ENCODE measurements at regions not wholly inside any gene's neighbourhood (a gene's known extent, or its start where the extent isn't known, plus 50 kb on each side); places are given as distances from the start of the nearest gene placed in this dataset.
A peak's percentile ranks its signal among the peaks of the same experiment; 100 is the strongest.
"Not testable (repeated sequence)": the region's sequence is repeated elsewhere in the genome, so short reads cannot be mapped to it uniquely, and the experiment has no call there.

GRCh38 chr12:13437541-13437940 is 241.0 kb downstream of the EMP1 start:
- no peak for DNase-seq

GRCh38 chr12:13436696-13437391 is 240.3 kb downstream of the EMP1 start:
- DNase-seq = no peak

GRCh38 chr12:13436182-13436581 is 239.7 kb downstream of the EMP1 start:
- DNase-seq = peak; percentile 14

GRCh38 chr12:13435235-13435933 is 238.9 kb downstream of the EMP1 start:
- DNase-seq = no peak

GRCh38 chr12:13433768-13434167 is 237.2 kb downstream of the EMP1 start:
- no peak for DNase-seq

- DNase-seq = no peak
Observed at GRCh38 chr12:13431041-13431440, 234.5 kb downstream of the EMP1 start.

GRCh38 chr12:13428538-13429265 is 232.2 kb downstream of the EMP1 start:
- peak; percentile 70 for DNase-seq

- DNase-seq = no peak
Observed at GRCh38 chr12:13425766-13426165, 229.2 kb downstream of the EMP1 start.

GRCh38 chr12:13422291-13422690 is 225.8 kb downstream of the EMP1 start:
- no peak for DNase-seq

- no peak for DNase-seq
Observed at GRCh38 chr12:13417516-13417915, 221.0 kb downstream of the EMP1 start.

GRCh38 chr12:13411287-13411686 is 214.8 kb downstream of the EMP1 start:
- DNase-seq = no peak

- DNase-seq = no peak
Observed at GRCh38 chr12:13405961-13406703, 209.6 kb downstream of the EMP1 start.

GRCh38 chr12:13404631-13405473 is 208.3 kb downstream of the EMP1 start:
- DNase-seq = peak; percentile 20

- peak; percentile 35 for DNase-seq
Observed at GRCh38 chr12:13404111-13404628, 207.6 kb downstream of the EMP1 start.

- not testable (repeated sequence) for DNase-seq
Observed at GRCh38 chr12:13391375-13391774, 194.8 kb downstream of the EMP1 start.

- no peak for DNase-seq
Observed at GRCh38 chr12:13390918-13391317, 194.4 kb downstream of the EMP1 start.

GRCh38 chr12:13390381-13390861 is 193.9 kb downstream of the EMP1 start:
- DNase-seq = peak; percentile 97

GRCh38 chr12:13387101-13387500 is 190.6 kb downstream of the EMP1 start:
- no peak for DNase-seq

- DNase-seq = no peak
Observed at GRCh38 chr12:13386323-13387039, 190.0 kb downstream of the EMP1 start.

GRCh38 chr12:13383379-13383778 is 186.9 kb downstream of the EMP1 start:
- DNase-seq = no peak

Data from tongue (tissue), 1 donor.